ENCODE measurements at regions not wholly inside any gene's neighbourhood (a gene's known extent, or its start where the extent isn't known, plus 50 kb on each side); places are given as distances from the start of the nearest gene placed in this dataset.

- TF ChIP-seq POLR2A (IDR thresholded peaks at IDR 0.05) (no peak), CTCF (IDR thresholded peaks at IDR 0.05) (no peak)
Measured at GRCh38 chr11:113629562-113629961, 76.5 kb downstream of the TMPRSS5 start.
